WI38 (cell line): ENCODE measurements at regions not wholly inside any gene's neighbourhood (a gene's known extent, or its start where the extent isn't known, plus 50 kb on each side); places are given as distances from the start of the nearest gene placed in this dataset.

Source experiments
- H3K4me3 ChIP-seq: 2 replicates; pipeline ENCODE4 v1.5.1; 2011; ENCODE audit warnings: low read depth, mild to moderate bottlenecking, control low read depth, low read length
- CTCF ChIP-seq: IDR thresholded peaks from 2 replicates; pipeline ENCODE4 v1.5.1; 2012; ENCODE audit warnings: low read depth, mild to moderate bottlenecking, control low read depth, low read length

DNA sequence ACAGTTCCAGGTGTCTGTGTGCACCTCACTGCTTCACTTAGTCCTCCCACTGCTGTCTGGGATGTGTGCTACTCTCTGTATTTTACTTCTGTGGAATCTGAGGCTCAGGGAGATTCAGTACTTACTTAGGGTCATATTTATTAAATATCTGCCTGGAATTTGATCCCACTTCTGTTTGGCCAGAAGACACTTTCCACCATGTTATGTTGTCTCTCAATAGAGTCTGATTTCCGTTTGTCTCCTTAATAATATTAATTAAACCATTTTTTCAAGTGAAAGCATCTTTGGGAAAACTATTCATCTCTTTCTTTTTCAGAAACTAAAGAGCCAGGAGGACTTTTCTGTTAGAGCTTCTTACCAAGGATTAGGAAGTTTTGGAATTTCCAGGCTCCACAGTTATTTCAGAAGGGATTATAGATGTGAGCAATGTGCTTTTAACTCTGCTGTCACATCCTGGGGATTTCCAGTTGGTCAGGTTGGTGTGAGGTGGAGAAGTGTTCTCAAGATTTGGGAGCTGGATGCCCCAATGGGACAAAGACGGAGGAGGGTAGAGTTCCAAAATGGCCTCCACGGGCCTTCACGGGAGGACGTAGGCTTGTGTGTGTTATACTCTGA is 156.8 kb upstream of the RALGAPA2 start:
- TF ChIP-seq CTCF, result no peak
- no peak overlapping the region for H3K4me3 ChIP-seq

- TF ChIP-seq CTCF, result no peak
- no peak overlapping the region for H3K4me3 ChIP-seq
These were observed 152.1 kb upstream of the RALGAPA2 start for GRCh38 chr20:20864351-20865096.

DNA sequence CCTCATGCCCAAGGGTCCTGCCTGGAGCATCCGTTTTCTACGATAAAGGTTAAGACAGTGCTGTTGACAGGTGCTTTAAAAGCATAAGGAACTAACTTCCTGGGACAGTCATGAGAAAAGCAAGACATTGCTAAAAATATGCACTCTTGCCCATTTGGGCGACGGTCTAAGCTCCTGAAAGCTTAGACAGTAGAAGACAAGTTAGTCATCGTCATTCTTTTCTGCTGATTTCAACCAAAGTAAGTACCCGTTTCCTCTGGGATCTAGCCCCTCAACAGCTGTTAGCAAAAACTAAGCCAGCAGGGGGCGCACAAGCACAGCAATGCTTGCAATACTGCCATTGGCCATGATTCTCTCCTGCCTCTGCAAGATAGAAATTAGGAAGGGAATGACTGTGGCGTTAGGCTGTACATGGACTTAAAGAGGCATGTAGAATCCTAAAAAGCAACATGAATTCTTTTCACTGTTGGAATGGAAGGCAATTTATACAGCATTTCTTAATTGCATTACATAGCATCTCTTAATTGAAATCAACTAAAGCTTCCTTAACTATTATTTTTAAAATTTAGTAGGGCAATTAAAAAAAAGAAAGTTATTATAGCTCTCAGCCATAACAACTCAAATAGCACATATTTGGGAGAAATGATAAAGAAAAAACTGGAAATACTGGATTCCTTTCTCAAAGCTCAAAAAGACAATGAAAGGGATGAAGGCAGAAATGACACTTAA is 147.8 kb upstream of the RALGAPA2 start:
- H3K4me3 ChIP-seq, result no peak overlapping the region
- peak; percentile 78 for TF ChIP-seq CTCF

GRCh38 chr20:20859510-20859909 is 147.1 kb upstream of the RALGAPA2 start:
- no peak overlapping the region for H3K4me3 ChIP-seq
- TF ChIP-seq CTCF, result no peak

DNA sequence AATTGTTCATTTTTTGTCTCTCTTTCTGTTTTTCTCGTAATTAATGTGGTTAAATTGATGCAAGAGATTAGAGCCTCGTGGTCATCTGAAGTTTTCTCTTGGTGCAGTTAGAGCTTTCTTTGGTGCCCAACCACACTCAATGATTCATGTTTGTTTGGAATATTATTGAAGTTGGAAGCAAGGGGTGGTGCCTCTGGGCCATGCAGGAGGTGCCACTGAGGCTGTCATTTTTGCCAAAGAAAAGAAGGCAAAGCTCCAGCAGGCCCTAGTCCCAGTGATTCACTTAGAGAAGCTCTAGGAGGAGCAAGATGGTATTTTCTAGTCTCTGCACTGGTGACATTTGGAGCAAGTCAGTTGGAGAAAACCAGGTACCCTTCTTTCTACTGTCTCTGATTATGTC is 144.5 kb upstream of the RALGAPA2 start:
- H3K4me3 ChIP-seq, result no peak overlapping the region
- no peak for TF ChIP-seq CTCF

- no peak for TF ChIP-seq CTCF
- no peak overlapping the region for H3K4me3 ChIP-seq
These were observed 143.9 kb upstream of the RALGAPA2 start for GRCh38 chr20:20856306-20856705.

GRCh38 chr20:20851385-20851784 is 138.9 kb upstream of the RALGAPA2 start:
- no peak overlapping the region for H3K4me3 ChIP-seq
- TF ChIP-seq CTCF, result no peak
